Superior temporal gyrus (tissue), 1 donor: ENCODE measurements at regions not wholly inside any gene's neighbourhood (a gene's known extent, or its start where the extent isn't known, plus 50 kb on each side); places are given as distances from the start of the nearest gene placed in this dataset.
"Not testable (repeated sequence)": the region's sequence is repeated elsewhere in the genome, so short reads cannot be mapped to it uniquely, and the experiment has no call there.

Experiments used
- DNase-seq: peaks from one replicate; pipeline ENCODE4 v3.0.0-alpha.2; 2016; ENCODE audit errors: extremely low spot score

DNA sequence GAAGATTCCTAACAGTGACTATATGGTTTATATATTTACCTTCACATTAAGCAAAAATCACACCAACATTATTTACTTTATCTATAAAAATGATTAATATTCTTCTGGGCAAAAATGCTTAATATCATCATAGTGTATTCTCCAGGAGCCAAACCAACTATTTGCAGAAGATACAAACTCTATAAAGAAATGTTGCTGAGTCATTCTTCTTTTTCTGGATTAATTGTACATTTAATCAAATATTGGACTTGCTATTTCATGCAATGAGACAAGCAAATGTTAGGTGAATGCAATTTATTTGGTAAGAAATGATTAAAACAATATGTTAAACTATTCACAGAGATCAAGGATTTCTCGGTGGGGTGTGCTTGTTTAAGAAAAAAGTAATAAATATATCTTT lies 1075.8 kb downstream of the PCDH9 start:
- DNase-seq = no peak

DNA sequence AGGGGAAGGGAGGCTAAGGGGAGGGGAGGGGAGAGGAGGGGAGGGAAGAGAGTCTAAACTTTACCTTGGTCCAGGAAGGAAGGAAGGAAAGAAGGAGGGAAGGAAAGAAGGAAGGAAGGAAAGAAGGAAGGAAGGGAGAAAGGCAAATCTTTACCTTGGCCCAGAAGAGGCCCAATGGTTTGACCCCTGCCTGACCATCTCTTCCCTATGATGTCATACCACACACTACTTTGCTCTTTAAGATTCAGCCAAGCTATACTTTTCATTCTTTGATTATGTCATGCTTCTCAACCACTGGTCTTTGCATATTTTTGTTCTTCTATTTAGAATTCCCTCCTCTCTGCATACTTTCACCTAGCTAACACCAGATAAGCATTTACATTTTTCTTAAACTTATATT lies 1077.5 kb downstream of the PCDH9 start:
- no peak for DNase-seq

DNA sequence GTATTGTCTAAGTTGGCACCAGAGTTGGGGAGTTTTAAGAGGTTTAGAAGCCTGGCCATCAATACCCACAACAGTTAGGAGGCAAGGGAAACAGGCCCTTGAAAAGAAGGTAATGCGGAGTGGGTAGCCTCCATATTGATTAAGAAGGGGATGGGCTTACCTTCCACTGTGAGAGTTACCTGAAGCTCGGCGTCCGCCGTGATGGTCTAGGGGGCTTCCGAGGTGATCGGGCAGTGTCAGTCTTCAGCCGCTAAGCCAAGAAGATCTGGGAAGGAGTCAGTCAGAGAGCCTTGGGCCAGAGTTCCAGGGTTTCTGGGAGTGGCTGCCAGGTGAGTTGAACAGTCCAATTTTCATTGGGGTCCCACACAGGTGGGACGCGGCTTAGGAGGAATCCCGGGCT lies 1085.8 kb downstream of the PCDH9 start:
- not testable (repeated sequence) for DNase-seq

DNA sequence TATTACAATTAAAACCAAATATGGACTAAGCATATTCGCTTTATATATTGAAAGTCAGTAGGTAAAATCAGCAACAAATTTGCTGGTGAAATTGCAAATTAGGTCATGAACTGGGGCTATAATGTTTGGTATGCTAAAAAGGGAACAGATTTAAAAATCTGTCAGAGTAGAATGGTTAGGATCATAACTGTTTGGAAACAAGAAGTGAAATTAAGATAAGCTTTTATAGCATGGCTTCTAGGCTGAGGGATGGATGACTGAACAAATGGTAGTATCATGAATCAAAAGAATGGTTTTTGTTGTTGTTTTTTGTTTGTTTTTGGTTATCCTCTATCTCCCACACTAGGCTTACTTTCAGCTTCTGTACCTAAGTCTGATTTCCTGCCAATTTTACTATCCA lies 1090.4 kb downstream of the PCDH9 start:
- no peak for DNase-seq

DNA sequence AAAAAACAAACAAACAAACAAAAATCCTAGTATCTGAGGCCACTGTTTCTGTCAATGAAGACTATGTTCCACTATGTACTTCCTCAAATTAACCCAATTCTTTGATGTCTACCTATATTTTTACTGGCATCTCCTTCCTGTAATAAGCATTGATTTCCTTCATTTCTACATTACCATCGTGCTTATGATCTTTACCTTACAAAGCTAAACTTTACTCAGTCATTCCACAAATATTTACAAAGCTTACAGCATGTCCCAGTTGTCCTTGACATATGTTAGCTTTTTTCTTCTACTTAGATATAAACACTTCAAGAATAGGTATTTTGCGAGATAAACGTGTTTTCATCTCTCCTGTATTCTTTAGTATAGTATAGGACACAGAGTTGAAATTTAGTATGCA lies 1090.9 kb downstream of the PCDH9 start:
- no peak for DNase-seq

DNA sequence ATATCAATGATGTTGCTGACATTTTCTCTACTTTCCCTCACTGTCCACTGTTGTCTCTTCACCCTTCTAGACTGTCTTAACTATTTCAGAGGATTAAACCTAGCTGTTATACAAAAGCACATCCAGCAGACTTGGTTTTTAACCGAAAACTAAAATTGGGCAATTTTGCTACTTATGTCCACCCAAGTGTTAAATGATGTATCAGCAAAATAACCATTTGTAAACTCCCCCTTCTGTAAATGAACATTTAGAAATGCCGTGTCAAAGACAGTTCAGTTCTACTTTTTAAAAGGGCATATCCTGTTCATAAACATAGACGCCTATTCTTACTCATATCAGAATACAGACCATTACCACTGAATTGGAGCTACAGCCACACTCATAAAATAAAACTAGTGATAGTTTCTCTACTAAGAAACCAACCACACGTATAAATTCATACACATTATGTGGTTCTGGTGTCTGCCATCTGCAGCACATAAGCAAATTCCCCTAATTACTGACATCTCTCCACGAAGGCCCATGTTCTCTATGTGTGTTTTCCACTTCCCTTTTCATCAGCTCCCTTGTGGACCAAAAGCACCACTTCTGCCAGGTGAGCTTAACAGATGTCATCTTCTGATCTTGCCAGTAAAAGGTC lies 1091.8 kb downstream of the PCDH9 start:
- DNase-seq = no peak

DNA sequence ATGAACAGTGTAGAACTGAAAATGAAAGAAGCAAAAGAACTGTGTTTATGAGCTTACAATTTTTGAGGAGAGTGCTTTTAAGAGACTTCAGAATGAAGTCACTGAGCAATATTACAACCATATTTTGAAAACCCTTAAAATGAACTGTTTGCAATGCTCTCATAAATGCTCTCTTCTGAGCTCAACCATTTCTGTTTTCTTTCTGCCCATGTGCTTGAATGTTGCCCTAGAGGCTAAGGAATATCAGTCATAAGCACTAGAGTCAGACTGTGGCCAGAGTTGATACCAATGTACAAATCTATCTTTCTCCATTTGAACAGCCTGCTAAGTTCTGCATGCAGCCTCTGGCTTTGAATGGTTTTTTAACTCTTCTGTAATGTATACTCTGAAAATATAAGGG lies 1092.8 kb downstream of the PCDH9 start:
- no peak for DNase-seq

DNA sequence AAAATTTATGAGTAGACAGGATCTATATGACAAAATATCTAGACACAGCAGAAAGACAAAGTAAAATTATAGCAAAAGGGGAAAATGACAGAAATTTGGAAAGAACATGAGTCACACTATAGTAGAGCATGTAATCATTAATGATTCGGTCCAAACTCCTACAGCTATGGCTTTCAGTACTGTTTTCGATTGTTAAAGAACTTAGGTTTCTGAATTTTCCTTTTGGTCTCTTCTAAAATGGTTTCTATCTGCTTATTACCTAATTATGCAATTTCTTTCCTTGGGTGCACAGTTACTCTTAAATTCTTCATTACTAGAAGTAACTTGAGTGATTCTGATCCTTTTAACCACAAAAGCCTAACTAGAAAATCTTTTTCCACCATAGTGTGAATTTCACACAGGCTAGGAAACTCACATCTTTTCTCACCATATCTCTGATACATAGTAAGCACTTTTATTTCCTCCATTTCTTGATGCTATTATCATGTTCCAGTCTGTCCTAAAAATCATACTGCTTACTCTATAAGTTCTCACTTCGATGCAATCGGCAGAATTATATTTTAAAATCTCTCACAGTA lies 1101.4 kb downstream of the PCDH9 start:
- no peak for DNase-seq

DNA sequence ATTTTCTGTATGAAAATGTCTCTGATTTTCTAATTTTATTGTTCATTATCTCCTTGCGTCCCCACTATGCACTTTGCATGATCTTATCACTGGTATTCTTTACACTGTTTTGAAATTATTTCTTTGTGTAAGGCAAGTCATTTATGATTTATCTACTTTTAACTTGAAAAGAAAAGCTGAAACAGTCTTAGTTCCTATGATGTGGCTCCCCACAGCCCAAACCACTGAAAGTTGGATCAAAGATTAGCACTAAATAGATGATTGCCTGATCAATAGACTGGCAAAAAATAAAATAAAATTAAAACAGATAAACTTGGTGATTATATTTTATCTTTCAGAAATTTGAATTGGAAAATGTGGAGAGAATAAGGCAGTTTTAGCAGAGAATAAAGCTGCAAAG lies 1101.9 kb downstream of the PCDH9 start:
- no peak for DNase-seq

DNA sequence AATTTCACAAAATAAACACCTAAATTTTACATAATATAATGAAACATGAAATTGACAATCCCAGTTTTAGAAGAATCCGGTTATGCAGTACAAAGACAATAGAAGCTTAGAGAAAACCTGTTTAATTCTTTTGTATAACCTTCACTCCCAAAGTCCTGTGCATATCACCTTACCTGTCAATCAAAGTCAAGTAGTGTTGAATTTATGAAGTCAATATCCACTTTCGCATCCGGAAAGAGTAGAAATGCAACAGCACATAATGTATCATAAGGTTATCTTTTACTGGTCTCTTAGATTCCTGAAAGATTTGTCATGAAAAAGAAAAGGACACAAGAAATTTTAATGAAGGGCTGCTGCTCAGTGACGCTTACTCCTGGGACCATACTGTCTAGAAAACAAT lies 1112.6 kb downstream of the PCDH9 start:
- DNase-seq = no peak

DNA sequence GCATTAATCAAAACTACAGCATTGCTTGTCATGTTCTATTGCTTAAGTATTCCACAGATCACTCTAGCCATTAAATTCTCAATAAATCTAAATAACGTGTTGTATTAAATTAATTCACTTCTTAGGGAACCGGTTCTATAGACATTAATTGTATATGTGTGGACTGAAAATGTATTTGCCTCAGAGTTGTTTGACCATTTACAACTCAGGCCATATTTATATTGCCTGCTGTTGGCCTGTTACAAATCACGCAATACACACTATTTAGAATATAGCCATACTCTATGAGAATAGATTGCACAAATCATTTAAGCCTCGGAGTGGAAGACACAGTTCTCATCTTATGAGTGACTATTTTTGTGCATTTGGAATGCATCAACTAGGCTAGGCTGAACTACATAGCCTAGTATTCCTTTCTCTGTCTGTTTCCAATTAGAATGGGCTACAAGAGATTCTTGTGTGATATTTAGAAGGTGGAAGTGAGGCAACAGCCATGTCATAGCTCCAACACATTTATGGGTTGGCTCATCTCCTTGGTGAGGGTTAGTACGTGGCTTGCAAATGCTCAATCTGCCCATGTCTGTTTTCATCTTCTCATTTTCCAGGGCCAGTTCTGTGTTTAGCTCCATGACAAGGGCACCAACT lies 1116.1 kb downstream of the PCDH9 start:
- DNase-seq = no peak

DNA sequence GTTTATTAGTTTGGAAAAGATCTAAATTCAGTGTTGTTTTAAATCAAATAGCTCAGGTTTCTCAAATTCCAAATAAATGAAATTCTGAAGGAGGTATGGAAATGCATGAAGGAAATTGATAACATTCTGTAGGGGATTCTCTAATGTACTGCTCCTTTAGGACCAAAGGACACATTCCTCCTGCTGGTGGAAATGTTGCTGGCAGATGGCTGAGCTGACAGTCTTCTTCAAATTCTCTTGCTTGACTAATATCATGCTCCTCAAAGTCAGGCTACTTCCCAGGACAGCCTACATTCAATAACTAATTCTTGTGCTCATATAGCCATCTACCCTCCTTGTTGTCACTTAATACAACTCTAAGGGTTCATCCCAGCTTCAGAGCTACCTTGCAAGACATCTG lies 1118.5 kb downstream of the PCDH9 start:
- no peak for DNase-seq

DNA sequence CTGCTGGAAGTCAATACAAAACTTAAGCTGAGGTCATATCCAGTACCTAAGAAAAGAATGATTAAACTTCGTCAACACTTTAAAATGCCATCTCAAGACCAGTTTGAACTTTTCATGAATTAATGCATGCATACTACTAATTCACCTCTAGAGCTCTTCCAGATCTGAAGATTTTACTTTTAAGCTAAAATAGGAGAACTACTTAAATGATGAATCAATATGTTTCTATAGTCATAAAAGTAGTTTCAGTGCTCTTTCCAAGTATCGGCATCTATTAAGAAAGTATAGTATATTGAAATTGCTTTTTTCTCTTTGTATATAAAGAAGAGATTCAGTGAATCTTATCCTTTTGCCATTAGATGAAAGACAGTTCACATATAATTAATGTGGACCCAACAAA lies 1123.9 kb downstream of the PCDH9 start:
- no peak for DNase-seq

DNA sequence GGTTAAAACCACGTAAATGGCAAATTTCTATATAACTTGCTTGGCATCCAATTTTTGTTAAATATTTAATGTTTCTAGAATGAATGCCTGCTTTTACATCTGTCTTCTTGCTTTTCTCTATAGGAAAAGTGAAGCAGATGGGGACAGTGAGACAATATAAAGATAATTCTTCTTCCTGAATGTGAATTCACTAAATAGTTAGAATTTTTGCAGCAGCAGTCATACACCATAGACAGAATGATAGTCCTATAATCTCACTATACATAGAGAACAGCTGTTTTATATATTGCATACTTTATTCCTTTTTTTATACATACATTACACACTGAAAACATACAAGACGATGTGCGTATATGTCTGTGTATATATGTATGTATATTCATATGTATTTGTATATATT lies 1127.3 kb downstream of the PCDH9 start:
- no peak for DNase-seq

DNA sequence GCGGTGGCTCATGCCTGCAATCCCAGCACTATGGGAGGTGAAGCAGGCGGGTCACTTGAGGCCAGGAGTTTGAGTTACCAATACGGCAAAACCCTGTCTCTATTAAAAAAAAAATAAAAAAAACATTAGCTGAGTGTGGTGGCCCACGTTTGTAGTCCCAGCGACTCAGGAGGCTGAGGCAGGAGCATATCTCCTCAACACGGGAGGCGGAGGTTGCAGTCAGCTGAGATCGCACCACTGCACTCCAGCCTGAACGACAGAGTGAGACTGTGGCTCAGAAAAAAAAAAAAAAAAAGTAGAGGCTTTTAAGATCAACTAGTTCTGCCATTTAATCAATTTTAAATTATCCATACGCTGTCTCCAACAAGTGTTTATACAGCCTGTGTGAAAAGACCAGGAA lies 1130.3 kb downstream of the PCDH9 start:
- DNase-seq = no peak

DNA sequence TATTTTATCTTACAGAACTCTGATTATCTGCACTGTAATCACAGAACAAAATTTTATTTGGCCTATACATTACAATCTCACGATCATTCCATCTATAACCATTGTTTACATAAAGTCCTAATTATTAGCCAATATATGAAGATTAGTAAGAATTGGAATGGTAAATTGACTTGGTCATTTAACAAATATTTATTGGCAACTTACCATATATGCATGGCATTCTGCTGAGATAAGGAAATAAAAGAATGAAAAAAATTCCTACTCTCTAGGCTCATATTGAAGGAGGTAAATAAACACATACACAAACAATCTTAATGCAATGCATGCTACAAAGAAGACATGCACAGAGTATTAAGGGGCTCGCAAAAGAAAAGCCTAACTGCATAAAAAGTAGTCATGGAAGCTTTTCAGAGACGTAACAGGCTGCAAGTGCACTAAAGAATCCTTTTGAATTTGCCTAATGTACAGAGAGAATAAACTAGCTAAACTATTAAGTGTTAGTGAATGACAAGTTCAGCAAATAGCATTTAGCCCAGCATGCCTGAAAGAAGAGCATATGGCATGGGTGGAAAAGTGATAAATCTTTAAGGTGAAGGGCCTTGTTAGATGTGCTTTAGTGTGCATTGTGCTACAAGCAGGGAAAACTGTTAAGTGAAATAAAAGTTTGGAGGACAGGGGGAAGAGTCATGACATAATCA lies 1131.1 kb downstream of the PCDH9 start:
- no peak for DNase-seq

DNA sequence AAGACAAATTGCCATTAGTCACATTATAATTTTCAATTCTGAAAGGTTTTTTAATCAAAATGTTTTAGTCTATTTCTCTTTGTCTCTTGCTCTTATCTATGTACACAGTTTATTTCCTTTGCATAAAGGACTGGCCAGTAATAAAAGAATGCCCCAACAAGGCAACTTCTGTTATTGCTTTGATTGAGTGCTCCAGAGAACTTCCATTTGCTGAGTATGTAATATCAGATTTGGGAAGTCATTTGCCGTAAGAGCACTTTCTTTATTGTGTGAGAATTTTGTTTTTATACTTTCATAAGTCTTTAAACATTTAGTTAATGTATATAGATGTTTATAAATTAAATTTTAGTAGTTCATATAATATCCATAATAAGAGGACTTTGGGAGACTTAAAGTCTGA lies 1140.4 kb downstream of the PCDH9 start:
- no peak for DNase-seq

DNA sequence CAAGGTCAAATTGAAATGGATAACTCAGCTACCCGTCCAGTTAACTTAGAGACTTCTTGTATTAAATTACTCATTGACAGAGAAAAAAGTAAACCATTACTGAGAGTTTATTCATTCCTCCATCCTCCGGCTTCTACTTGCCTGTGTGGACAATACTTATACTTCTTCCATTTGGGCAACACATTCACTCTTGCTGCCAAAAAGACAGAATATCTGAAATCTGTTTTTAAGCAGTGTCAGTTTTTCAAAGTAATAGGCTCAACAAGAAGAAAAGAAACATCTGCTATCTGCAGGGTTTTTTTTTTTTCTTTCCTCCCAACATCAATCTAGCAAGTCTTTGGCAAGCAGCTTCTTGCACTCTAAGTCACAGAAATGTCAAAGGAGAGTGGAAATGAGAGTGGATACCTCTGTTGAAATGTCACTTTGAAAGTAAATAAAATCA lies 1142.8 kb downstream of the PCDH9 start:
- no peak for DNase-seq

DNA sequence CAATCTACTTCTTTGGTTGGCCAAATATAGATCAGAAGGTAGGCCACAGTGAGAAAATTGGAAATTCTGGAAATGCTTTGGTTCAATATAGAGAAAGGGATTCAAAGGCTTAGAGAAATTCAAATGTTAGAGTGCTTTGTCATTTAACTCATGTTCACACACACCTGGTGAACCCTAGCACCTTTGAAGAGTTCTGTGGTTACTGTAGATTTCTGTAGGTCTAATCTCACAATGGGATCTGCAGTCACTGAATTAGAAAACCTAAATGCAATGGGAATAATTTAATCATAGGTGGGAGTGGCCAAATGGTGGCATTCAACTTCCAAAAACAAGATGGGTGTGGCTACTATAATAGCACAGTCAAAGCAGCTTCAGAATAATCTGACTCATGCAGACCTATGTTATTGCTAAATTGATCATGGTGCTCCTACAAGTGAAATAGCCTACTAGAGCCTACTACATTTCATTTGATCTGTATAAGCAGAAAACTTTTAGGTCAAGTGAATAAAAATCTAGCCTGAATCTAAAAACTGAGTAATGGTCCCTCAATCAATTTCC lies 1152.9 kb downstream of the PCDH9 start:
- no peak for DNase-seq

DNA sequence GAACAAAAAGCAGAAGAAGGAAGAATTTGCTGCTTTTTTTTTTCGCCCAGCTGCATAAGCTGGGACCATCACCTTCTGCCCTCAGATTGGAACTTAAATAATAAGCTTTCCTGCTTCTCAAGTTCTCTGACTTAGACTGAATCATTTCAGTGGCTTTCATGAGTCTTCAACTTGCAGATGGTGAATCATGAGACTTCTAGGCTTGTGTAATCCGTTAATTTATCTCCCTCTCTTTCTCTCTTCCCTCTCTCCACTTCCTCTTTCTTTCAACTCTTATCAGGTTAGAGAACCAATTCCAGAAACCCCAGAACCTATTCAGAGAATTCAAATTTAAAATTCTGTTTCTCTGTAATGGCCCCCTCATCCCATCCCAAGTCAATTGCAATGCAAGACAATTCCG lies 1153.7 kb downstream of the PCDH9 start:
- no peak for DNase-seq

DNA sequence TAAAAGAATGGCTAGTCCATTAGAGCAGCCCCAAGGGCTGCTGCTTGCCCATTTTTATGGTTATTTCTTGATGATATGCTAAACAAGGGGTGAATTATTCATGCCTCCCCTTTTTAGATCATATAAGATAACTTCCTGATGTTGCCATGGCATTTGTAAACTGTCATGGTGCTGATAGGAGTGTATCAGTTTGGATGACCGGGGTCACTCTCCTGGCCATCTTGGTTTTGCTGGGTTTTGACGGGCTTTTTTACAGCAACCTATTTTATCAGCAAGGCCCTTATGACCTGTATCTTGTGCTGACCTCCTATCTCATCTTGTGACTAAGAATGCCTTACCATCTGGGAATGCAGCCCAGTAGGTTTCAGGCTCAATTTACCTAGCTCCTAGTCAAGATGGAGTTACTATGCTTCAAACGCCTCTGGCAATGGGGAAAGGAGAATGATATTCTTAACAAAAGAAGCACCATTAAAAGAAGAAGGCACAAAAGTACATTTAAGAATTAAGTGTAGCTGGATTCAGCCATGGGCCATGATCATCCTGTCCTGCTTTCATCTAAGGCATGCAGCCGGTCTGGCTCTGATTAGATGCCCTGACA lies 1156.0 kb downstream of the PCDH9 start:
- DNase-seq = no peak

DNA sequence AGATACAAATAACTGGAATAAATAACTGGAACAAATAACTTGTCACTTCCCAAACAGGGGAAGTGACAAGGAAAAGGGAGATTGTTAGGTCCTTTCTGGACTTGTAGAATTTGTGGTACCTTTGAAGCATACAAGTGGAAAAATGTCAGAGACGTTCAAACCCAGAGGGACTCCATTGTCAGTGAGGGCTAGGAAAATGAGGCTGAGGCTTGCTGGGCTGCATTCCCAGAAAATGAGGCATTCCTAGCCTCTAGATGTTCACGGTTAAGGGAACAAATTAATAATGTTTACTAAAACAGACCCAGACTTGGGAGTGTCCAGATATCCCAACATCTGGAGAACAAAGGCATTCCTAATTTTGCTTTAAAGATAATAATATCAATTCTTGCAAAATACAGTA lies 1158.0 kb downstream of the PCDH9 start:
- DNase-seq = not testable (repeated sequence)
